ENCODE measurements at regions not wholly inside any gene's neighbourhood (a gene's known extent, or its start where the extent isn't known, plus 50 kb on each side); places are given as distances from the start of the nearest gene placed in this dataset.
"Not testable (repeated sequence)": the region's sequence is repeated elsewhere in the genome, so short reads cannot be mapped to it uniquely, and the experiment has no call there.

GRCh38 chr7:17043012-17043877 is 161.5 kb upstream of the AGR3 start:
- H3K27me3 ChIP-seq (replicated peaks; ENCODE audit: control insufficient read depth, insufficient read depth, low read length, poor library complexity, severe bottlenecking): no peaks in the 10 kb centered on the region
- H3K9me3 ChIP-seq (ENCODE audit: control insufficient read depth, low read length): no peaks in the 10 kb centered on the region
- H3K4me3 ChIP-seq (ENCODE audit: insufficient read depth, low read depth, low read length, poor library complexity, severe bottlenecking): no peak overlapping the region
- H3K36me3 ChIP-seq (ENCODE audit: control insufficient read depth, insufficient read depth, low read length): no peaks in the 10 kb centered on the region
- H3K27ac ChIP-seq (ENCODE audit: insufficient read depth, low read length, poor library complexity, severe bottlenecking): no peak overlapping the region
- DNase-seq: no peak
- peaks cover 3% of the 10 kb centered on the region for H3K4me1 ChIP-seq (ENCODE audit: control insufficient read depth, insufficient read depth, low read length, poor library complexity, severe bottlenecking)

DNA sequence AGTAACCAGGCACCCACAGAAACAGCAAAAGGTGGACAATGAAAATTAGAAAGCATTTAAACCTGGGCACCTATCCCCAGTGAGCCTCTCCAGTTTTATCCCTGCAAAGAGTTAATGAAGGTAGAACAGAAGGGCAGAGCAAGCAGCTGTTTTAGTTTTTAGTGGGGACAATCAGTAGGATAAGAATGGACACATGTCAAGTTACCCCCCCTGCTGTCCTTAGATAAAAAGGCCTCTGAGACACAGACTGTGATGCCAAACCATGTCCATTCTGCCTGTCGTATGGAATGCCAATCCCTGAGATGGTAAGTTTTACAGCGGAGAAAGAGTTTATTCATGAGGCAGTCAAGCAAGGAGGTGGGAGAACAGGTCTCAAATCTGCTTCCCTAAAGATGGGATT is 162.6 kb upstream of the AGR3 start:
- Histone ChIP-seq H3K9me3 (ENCODE audit: control insufficient read depth, low read length) (no peaks in the 10 kb centered on the region), H3K4me3 (ENCODE audit: insufficient read depth, low read depth, low read length, poor library complexity, severe bottlenecking) (no peak overlapping the region), H3K27me3 (replicated peaks; ENCODE audit: control insufficient read depth, insufficient read depth, low read length, poor library complexity, severe bottlenecking) (no peaks in the 10 kb centered on the region), H3K4me1 (ENCODE audit: control insufficient read depth, insufficient read depth, low read length, poor library complexity, severe bottlenecking) (peaks cover 3% of the 10 kb centered on the region), H3K27ac (ENCODE audit: insufficient read depth, low read length, poor library complexity, severe bottlenecking) (no peak overlapping the region), H3K36me3 (ENCODE audit: control insufficient read depth, insufficient read depth, low read length) (no peaks in the 10 kb centered on the region)
- DNase-seq: no peak

DNA sequence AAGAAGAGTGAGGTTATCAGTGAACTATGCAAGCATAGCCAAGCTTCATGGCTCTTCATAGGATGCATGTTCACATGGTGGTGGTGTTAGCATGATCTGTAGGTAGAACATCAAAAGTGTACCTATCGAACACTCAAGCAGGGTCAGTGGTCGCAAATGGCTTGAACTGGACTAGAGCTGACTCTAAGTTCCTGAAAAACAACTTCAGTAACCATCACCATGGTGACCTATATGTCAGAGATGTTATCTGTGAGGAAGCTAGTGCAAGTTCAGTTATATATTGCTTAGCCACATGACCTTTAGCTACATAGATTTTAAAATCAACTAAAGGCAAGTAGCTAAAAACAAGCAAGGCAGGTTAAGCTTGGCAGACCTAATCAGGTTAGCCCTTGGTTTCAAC is 163.1 kb upstream of the AGR3 start:
- H3K36me3 ChIP-seq (ENCODE audit: control insufficient read depth, insufficient read depth, low read length): no peaks in the 10 kb centered on the region
- H3K4me3 ChIP-seq (ENCODE audit: insufficient read depth, low read depth, low read length, poor library complexity, severe bottlenecking): no peak overlapping the region
- H3K9me3 ChIP-seq (ENCODE audit: control insufficient read depth, low read length): no peaks in the 10 kb centered on the region
- H3K27me3 ChIP-seq (replicated peaks; ENCODE audit: control insufficient read depth, insufficient read depth, low read length, poor library complexity, severe bottlenecking): no peaks in the 10 kb centered on the region
- no peak overlapping the region for H3K27ac ChIP-seq (ENCODE audit: insufficient read depth, low read length, poor library complexity, severe bottlenecking)
- H3K4me1 ChIP-seq (ENCODE audit: control insufficient read depth, insufficient read depth, low read length, poor library complexity, severe bottlenecking): peaks cover 3% of the 10 kb centered on the region
- DNase-seq: no peak

- Histone ChIP-seq H3K27me3 (replicated peaks; ENCODE audit: control insufficient read depth, insufficient read depth, low read length, poor library complexity, severe bottlenecking) (no peaks in the 10 kb centered on the region), H3K27ac (ENCODE audit: insufficient read depth, low read length, poor library complexity, severe bottlenecking) (no peak overlapping the region), H3K4me1 (ENCODE audit: control insufficient read depth, insufficient read depth, low read length, poor library complexity, severe bottlenecking) (peaks cover 3% of the 10 kb centered on the region), H3K36me3 (ENCODE audit: control insufficient read depth, insufficient read depth, low read length) (no peaks in the 10 kb centered on the region), H3K4me3 (ENCODE audit: insufficient read depth, low read depth, low read length, poor library complexity, severe bottlenecking) (no peak overlapping the region), H3K9me3 (ENCODE audit: control insufficient read depth, low read length) (no peaks in the 10 kb centered on the region)
- DNase-seq: no peak
Observed at GRCh38 chr7:17046259-17046658, 164.5 kb upstream of the AGR3 start.

DNA sequence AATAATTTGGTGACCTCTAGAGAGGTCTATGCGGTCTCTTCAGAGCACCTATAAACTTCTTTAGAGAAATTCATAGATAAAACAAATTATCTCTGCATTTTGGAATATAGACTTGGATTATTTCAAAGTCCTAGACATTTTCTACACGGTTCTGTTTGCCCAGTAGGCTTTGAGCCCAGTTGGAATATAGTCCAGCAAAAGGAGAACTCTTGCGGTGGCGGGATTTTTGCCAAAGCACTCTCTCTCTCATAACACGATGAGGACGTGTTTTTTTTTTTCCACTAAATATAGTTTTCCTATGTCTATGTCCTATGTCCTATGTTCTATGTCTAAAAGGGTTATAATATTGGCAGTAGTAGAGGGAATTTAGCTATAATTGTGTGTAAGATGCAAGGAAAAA is 164.9 kb upstream of the AGR3 start:
- Histone ChIP-seq H3K36me3 (ENCODE audit: control insufficient read depth, insufficient read depth, low read length) (no peaks in the 10 kb centered on the region), H3K4me1 (ENCODE audit: control insufficient read depth, insufficient read depth, low read length, poor library complexity, severe bottlenecking) (no peaks in the 10 kb centered on the region), H3K4me3 (ENCODE audit: insufficient read depth, low read depth, low read length, poor library complexity, severe bottlenecking) (no peak overlapping the region), H3K9me3 (ENCODE audit: control insufficient read depth, low read length) (no peaks in the 10 kb centered on the region), H3K27me3 (replicated peaks; ENCODE audit: control insufficient read depth, insufficient read depth, low read length, poor library complexity, severe bottlenecking) (no peaks in the 10 kb centered on the region), H3K27ac (ENCODE audit: insufficient read depth, low read length, poor library complexity, severe bottlenecking) (no peak overlapping the region)
- DNase-seq: no peak

DNA sequence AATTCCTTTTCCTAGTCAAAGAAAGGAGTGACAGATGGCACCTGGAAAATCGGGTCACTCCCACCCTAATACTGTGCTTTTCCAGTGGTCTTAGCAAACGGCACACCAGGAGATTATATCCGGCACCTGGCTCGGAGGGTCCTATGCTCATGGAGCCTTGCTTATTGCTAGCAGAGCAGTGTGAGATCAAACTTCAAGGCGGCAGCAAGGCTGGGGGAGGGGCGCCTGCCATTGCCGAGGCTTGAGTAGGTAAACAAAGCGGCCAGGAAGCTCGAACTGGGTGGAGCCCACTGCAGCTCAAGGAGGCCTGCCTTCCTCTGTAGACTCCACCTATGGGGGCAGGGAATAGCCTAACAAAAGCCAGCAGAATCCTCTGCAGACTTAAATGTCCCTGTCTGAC is 171.4 kb upstream of the AGR3 start:
- not testable (repeated sequence) for H3K36me3 ChIP-seq (ENCODE audit: control insufficient read depth, insufficient read depth, low read length); DNase-seq

GRCh38 chr7:17054206-17054605 is 172.4 kb upstream of the AGR3 start:
- Histone ChIP-seq H3K4me1 (ENCODE audit: control insufficient read depth, insufficient read depth, low read length, poor library complexity, severe bottlenecking) (no peaks in the 10 kb centered on the region), H3K4me3 (ENCODE audit: insufficient read depth, low read depth, low read length, poor library complexity, severe bottlenecking) (no peak overlapping the region), H3K36me3 (ENCODE audit: control insufficient read depth, insufficient read depth, low read length) (no peaks in the 10 kb centered on the region), H3K27me3 (replicated peaks; ENCODE audit: control insufficient read depth, insufficient read depth, low read length, poor library complexity, severe bottlenecking) (no peaks in the 10 kb centered on the region), H3K27ac (ENCODE audit: insufficient read depth, low read length, poor library complexity, severe bottlenecking) (no peak overlapping the region), H3K9me3 (ENCODE audit: control insufficient read depth, low read length) (no peaks in the 10 kb centered on the region)
- no peak for DNase-seq

More for the DNA sequence above, 171.4 kb upstream of the AGR3 start:
- H3K4me1 ChIP-seq (ENCODE audit: control insufficient read depth, insufficient read depth, low read length, poor library complexity, severe bottlenecking); H3K27me3 ChIP-seq (replicated peaks; ENCODE audit: control insufficient read depth, insufficient read depth, low read length, poor library complexity, severe bottlenecking); H3K9me3 ChIP-seq (ENCODE audit: control insufficient read depth, low read length); H3K27ac ChIP-seq (ENCODE audit: insufficient read depth, low read length, poor library complexity, severe bottlenecking); H3K4me3 ChIP-seq (ENCODE audit: insufficient read depth, low read depth, low read length, poor library complexity, severe bottlenecking): not testable (repeated sequence)

GRCh38 chr7:17054836-17055235 is 173.1 kb upstream of the AGR3 start:
- Histone ChIP-seq H3K27ac (ENCODE audit: insufficient read depth, low read length, poor library complexity, severe bottlenecking) (no peak overlapping the region), H3K27me3 (replicated peaks; ENCODE audit: control insufficient read depth, insufficient read depth, low read length, poor library complexity, severe bottlenecking) (no peaks in the 10 kb centered on the region), H3K4me1 (ENCODE audit: control insufficient read depth, insufficient read depth, low read length, poor library complexity, severe bottlenecking) (no peaks in the 10 kb centered on the region), H3K4me3 (ENCODE audit: insufficient read depth, low read depth, low read length, poor library complexity, severe bottlenecking) (no peak overlapping the region), H3K36me3 (ENCODE audit: control insufficient read depth, insufficient read depth, low read length) (no peaks in the 10 kb centered on the region), H3K9me3 (ENCODE audit: control insufficient read depth, low read length) (no peaks in the 10 kb centered on the region)
- no peak for DNase-seq

DNA sequence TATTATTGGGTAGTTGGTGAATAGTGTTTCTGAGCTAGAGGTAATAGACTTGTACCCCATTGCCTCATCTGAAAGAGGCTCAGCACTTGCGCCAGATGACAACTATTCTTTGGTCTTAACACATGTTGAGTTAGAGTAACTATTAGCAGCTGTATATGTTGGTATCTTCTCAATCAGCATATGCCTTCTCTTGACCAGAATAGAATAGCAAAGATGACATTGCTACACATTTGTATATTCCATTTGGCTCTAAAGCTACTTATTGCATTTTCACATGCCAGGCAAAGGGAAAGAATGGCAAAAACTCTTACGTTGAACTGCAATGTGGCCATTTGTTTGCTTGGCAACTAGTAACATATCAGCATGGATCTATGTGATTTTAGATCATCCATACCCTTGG is 173.8 kb upstream of the AGR3 start:
- Histone ChIP-seq H3K36me3 (ENCODE audit: control insufficient read depth, insufficient read depth, low read length) (no peaks in the 10 kb centered on the region), H3K4me3 (ENCODE audit: insufficient read depth, low read depth, low read length, poor library complexity, severe bottlenecking) (no peak overlapping the region), H3K9me3 (ENCODE audit: control insufficient read depth, low read length) (no peaks in the 10 kb centered on the region), H3K27ac (ENCODE audit: insufficient read depth, low read length, poor library complexity, severe bottlenecking) (no peak overlapping the region), H3K27me3 (replicated peaks; ENCODE audit: control insufficient read depth, insufficient read depth, low read length, poor library complexity, severe bottlenecking) (no peaks in the 10 kb centered on the region), H3K4me1 (ENCODE audit: control insufficient read depth, insufficient read depth, low read length, poor library complexity, severe bottlenecking) (no peaks in the 10 kb centered on the region)
- DNase-seq: no peak

GRCh38 chr7:17056491-17057142 is 174.8 kb upstream of the AGR3 start:
- no peaks in the 10 kb centered on the region for H3K36me3 ChIP-seq (ENCODE audit: control insufficient read depth, insufficient read depth, low read length)
- H3K4me1 ChIP-seq (ENCODE audit: control insufficient read depth, insufficient read depth, low read length, poor library complexity, severe bottlenecking): no peaks in the 10 kb centered on the region
- H3K27me3 ChIP-seq (replicated peaks; ENCODE audit: control insufficient read depth, insufficient read depth, low read length, poor library complexity, severe bottlenecking): no peaks in the 10 kb centered on the region
- H3K27ac ChIP-seq (ENCODE audit: insufficient read depth, low read length, poor library complexity, severe bottlenecking): no peak overlapping the region
- DNase-seq: no peak
- no peaks in the 10 kb centered on the region for H3K9me3 ChIP-seq (ENCODE audit: control insufficient read depth, low read length)
- no peak overlapping the region for H3K4me3 ChIP-seq (ENCODE audit: insufficient read depth, low read depth, low read length, poor library complexity, severe bottlenecking)

All from effector memory CD4-positive, alpha-beta T cell (primary cell).